ENCODE measurements at regions not wholly inside any gene's neighbourhood (a gene's known extent, or its start where the extent isn't known, plus 50 kb on each side); places are given as distances from the start of the nearest gene placed in this dataset.
"Not testable (repeated sequence)": the region's sequence is repeated elsewhere in the genome, so short reads cannot be mapped to it uniquely, and the experiment has no call there.

GRCh38 chr3:33919312-33920120 lies 121.1 kb downstream of the PDCD6IP start:
- no peak for DNase-seq

- DNase-seq: no peak
Observed at GRCh38 chr3:33920511-33920910, 122.1 kb downstream of the PDCD6IP start.

DNA sequence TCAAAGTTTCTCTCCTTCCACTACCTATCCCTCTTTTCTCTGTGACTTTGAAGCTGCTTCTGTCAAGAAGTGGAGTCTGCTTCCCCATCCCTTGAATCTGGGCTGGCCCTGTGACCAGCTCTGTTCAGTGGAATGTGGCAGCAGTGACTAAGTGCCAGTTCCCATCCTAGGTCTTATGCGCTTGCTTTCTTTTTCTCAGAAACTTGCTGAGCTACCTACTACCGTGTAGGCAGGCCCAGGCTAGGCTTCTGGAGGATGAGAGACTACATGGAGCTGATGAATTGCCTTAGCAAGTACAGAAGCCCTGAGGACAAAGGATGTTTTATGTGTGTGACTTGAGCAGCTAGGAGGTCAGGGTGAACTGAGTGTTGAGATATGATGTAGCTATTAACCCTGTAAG lies 123.2 kb downstream of the PDCD6IP start:
- DNase-seq: no peak

GRCh38 chr3:33926998-33927605 lies 128.7 kb downstream of the PDCD6IP start:
- DNase-seq: no peak

GRCh38 chr3:33929813-33930212 lies 131.4 kb downstream of the PDCD6IP start:
- no peak for DNase-seq

- DNase-seq: no peak
Observed at GRCh38 chr3:33931512-33931911, 133.1 kb downstream of the PDCD6IP start.

DNA sequence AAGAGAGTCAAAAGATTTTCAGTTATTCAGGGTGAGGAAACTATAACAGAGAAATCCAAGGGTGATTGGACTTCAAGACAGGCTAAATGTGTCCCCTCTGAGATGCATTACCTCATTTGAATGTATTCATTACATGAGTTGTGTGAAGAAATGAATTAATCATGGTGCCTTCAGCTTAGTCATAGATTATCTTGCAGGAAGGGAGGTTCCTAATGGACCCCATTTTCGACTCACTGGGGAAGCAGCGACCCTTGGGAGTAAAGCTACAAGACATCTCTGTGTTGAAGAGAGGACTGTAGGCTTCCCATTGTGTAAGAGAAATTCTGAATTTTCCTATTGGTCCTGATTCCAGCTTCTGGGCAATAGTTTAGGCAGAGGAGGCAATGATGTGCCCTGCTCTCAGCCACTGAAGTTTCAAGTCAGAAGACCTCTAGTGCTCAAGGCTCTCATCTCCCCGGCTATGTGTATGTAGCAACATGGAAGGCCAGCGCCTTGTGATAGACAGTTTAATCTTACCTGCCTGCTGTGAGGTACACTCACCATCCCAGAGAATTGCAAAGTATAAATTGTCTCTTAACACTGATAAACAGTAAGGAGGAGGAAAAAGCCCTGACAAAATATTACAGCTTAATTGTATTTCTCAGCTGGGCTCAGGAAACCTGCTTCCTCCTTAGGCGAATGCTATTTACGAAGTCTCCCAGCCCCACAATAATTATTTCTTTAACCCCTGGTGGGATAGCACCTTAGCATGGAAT lies 133.8 kb downstream of the PDCD6IP start:
- DNase-seq: no peak

DNA sequence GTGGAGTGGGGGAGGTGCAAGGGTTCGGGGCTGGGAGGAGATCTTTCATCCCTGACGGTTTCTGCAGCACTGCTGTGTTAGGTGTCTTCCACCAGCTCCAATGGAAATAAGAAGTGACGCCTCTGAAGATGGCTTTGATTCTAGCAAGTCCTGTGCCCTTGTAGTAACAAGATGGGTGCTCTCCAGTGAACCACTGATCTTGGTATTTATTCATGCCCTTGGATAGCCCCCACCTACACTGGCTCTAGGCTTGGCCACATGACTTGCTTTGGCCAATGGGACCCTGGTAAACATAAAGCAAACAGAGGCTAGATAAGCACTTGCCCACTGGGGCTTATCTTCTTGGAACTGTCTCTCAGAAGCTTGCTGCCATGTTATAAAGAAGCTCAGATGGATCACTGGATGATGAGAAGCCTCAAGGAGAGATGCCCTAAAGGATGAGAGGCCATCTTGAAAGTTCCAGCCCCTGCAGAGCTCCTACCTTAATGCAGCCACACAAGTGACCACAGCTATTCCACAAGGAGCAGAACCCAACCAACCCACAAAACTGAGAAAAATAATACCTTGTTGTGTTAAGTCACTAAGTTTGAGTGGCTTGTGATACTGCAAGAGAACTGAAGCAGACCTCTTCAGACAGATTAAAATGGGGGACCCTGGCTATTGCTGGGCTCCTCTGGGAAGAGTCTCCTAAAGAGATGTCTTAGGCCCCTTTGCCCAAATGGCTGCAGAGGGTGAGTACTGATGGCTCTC lies 137.9 kb downstream of the PDCD6IP start:
- no peak for DNase-seq

DNA sequence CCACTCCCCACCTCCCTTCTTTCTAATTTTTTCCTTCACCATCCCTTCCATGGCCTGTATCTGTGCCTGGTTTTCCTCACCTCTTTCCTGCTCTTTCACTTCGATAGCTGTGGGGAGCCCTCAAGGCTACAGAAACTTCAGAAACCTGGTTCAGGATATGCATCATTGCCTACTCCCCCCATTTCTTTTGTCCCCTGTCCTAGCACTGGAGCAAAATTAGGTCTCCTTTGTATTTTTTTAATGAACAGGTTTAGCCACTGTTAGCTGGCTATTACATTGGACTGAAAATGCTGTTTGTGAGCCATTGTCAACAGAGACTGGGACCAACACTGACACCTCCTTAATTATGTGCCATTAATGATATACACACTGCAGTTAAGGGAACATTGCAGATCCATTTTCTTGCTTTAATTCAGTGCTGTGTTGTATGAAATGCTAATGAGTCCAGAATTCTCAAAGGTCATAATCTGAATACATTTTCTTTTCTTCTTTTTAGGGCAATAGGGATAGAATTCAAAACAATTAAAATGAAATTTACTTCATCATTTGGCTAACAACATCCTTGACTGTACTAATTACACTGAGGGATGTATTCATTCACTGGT lies 138.6 kb downstream of the PDCD6IP start:
- no peak for DNase-seq

DNA sequence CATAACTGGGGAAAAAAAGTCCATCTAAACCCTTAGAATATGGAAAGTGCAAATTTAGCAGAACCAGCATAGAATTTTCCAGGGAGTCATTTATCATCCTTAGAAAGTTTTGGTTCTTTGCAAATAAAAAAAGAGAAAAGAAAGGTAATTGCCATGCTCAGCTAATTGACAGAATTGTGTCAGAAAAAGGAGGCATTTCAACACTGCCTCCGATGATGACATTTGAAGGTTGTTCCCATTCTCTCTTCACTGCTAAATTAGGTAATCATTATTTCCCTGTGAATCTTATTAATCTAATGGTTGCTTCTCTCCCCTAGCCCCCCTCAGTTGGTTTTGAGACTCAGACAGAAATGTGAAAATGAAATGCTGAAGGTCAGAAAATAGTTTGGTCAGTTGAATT lies 139.2 kb downstream of the PDCD6IP start:
- DNase-seq: no peak

DNA sequence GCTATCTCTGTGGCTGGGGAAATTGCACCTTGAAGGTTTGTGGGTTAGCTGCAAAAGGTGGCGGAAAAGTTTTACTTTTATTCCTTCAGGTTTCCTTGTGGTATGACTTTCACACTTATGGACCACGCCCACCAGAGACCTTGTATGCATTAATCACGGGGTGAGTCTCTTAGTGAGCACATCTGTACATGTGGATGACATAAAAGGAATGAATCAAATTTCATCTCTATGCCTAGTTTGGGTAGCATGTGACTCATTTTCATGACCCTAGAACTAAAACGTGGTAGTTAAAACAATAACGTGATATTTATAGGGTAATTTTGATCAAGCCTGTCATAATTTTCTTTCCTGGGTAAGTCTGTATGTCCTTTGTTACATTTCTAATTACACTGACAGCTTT lies 141.7 kb downstream of the PDCD6IP start:
- DNase-seq: no peak

DNA sequence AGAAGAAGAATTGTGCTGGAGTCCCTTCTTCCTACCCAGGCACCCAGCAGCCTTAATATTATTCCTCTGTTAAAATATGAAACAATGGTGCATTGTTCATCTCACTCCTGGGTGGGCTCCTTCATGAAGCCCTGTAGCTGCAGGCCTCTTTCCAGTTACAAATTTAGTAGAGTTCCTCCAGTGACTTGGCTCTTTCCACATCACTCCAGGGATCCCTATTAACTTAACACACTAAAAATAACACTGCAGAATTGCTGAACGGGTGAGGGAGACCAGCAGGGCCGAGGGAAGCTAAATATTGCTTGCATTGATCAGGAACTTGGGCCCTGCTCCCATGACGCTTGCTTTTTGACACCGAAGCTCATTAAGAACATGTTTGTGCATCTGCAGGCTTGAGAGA lies 142.3 kb downstream of the PDCD6IP start:
- DNase-seq: no peak

GRCh38 chr3:33941804-33942203 lies 143.4 kb downstream of the PDCD6IP start:
- no peak for DNase-seq

DNA sequence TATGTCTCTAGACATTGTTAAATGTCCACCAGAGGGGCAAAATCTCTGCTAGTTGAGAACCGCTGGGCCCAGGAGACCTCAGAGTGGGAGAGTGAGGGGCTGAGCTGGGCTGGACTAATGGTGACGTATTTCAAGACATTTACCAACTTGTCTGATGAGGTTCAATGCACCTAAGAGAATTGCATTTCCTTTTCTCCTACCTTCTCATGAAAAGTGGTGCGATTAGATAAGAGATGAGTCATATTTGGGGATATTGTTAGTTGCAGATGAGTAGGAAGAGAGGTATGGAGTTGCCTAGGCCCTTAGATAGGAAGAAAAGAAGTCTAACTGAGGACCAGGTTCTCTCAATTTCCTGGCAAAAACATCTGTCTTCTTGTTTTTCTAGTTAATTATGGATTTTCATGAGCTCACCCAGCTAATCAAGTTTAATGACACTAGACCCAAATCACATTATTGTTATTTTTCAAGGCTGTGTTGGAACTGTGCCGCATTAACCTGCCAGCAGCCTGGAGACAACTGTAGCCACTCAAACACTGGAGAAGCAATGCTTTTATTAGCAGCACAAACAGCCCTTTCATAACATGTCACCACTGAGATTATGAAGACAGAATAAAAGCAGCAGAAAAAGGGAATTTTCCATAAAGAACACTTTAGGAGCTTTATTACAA lies 144.2 kb downstream of the PDCD6IP start:
- DNase-seq: no peak

DNA sequence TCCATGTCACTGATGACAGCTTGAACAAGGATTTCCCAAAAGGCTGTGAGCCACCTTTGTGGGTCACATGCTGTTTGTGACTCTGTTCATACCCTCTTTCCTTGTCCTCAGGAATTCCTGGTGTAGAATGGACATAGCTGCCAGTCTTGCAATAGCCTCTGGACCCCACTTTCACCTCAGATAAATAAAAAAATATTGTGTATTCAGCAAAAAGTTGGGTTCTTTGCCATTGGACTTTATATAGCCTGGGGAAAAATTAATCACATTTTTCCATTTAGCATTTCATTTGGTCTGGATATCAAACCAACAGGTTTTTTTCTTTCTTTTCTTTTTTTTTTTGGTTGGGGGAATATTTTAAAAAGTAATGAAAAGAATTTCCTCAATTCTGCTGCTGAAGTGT lies 144.8 kb downstream of the PDCD6IP start:
- no peak for DNase-seq

- not testable (repeated sequence) for DNase-seq
Observed at GRCh38 chr3:33946612-33947011, 148.2 kb downstream of the PDCD6IP start.

- DNase-seq: no peak
Observed at GRCh38 chr3:33947272-33948195, 149.1 kb downstream of the PDCD6IP start.

GRCh38 chr3:33949074-33949473 lies 150.6 kb downstream of the PDCD6IP start:
- DNase-seq: no peak

DNA sequence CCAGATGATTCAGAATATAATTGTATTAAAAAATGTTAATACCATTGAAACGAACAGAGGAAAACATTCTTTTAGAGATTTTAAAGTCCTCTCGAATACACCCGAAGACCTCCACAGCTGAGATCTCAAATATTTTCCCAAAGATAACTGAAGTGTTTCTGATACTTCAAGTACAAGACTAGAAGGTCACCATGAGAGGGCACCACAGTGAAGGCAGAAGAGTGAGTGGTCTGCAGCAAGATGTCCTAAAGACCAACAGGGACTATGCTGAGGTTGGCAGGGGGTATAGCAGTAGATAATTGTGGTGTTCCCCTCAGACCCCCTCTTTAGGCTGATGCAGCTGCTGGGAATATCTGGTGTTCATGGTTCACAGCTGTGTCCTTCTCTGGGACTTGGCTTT lies 156.5 kb downstream of the PDCD6IP start:
- DNase-seq: no peak

GRCh38 chr3:33956206-33956605 lies 157.8 kb downstream of the PDCD6IP start:
- DNase-seq: no peak

DNA sequence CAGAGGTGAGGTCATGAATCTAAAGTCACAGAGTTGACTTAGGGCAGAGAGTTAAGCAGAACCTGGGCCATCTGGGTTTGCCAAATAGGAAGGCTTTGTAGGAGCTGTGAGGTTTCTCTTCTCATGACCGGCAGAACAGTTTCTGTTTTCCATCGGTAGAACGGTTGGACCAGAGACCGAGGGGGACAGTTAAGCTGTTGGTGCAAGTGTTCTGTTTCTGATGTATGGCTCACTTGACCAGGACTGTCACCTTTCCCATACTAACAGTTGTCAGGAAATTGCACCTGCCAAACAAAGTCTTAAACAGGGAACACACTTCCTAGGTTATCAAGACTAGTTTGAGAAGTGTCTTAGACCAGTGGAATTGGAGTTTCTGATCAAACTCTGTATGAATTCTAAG lies 158.3 kb downstream of the PDCD6IP start:
- DNase-seq: no peak
